ENCODE measurements at regions not wholly inside any gene's neighbourhood (a gene's known extent, or its start where the extent isn't known, plus 50 kb on each side); places are given as distances from the start of the nearest gene placed in this dataset.

DNA sequence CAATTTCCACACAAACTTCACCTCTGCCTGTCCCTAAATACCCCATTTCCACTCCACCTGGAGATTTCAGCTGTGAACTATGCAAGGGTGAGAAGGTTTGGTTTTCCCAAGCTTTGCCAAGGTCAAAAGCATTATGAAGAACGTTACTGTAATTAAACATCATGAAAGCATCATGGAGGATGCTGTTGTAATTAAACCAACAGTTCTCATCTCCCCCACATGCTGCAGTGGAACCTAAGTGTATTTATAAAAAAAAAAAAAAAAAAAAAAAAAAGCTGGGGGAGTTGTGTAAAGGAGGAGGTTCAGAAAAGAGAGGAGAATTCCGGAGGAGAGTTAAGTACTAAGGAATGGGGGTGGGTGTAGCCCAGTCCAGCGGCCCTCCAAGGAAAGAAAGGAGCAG is 474.9 kb upstream of the JARID2 start:
- TF ChIP-seq, protein P1, sequence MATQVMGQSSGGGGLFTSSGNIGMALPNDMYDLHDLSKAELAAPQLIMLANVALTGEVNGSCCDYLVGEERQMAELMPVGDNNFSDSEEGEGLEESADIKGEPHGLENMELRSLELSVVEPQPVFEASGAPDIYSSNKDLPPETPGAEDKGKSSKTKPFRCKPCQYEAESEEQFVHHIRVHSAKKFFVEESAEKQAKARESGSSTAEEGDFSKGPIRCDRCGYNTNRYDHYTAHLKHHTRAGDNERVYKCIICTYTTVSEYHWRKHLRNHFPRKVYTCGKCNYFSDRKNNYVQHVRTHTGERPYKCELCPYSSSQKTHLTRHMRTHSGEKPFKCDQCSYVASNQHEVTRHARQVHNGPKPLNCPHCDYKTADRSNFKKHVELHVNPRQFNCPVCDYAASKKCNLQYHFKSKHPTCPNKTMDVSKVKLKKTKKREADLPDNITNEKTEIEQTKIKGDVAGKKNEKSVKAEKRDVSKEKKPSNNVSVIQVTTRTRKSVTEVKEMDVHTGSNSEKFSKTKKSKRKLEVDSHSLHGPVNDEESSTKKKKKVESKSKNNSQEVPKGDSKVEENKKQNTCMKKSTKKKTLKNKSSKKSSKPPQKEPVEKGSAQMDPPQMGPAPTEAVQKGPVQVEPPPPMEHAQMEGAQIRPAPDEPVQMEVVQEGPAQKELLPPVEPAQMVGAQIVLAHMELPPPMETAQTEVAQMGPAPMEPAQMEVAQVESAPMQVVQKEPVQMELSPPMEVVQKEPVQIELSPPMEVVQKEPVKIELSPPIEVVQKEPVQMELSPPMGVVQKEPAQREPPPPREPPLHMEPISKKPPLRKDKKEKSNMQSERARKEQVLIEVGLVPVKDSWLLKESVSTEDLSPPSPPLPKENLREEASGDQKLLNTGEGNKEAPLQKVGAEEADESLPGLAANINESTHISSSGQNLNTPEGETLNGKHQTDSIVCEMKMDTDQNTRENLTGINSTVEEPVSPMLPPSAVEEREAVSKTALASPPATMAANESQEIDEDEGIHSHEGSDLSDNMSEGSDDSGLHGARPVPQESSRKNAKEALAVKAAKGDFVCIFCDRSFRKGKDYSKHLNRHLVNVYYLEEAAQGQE (IDR thresholded peaks at IDR 0.05; ENCODE audit: insufficient read depth in 1 of 2, low read depth in 2 of 2, low read length in 2 of 2), result no peak
- TF ChIP-seq POLR2AphosphoS5 (IDR thresholded peaks at IDR 0.05; ENCODE audit: low read depth, low read length) (no peak), TAF1 (IDR thresholded peaks at IDR 0.05; ENCODE audit: borderline replicate concordance, insufficient read depth, low read length) (no peak)
